ENCODE measurements at regions not wholly inside any gene's neighbourhood (a gene's known extent, or its start where the extent isn't known, plus 50 kb on each side); places are given as distances from the start of the nearest gene placed in this dataset.
"Not testable (repeated sequence)": the region's sequence is repeated elsewhere in the genome, so short reads cannot be mapped to it uniquely, and the experiment has no call there.

DNA sequence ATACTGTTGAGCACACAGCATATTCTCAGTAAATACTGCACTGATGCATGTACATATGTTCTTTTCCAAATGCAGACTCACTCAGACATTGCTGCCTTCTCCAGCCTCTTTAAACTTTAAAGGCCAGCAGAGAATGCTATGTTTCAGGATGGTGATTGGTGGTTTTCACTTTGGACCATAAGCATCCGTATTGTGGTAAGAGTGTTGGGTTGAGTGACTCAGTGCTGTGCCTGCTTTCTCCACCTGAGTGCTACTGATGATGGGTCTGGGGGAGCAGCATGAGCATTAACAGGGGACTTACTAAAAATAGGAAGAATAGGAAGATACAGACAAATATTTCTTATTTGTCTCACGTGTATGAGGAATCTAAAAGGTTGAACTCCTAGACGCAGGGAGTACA, 56.3 kb upstream of the ZNF92 start:
- Histone ChIP-seq H3K27ac (ENCODE audit: low read depth, low read length) (no peak overlapping the region), H3K4me3 (ENCODE audit: low read length in 3 of 3) (no peak overlapping the region), H3K9me3 (ENCODE audit: control insufficient read depth in 3 of 3, low read length in 3 of 3) (no peaks in the 10 kb centered on the region), H3K9ac (ENCODE audit: low read depth in 1 of 3, low read length in 3 of 3) (no peak overlapping the region), H3K4me1 (ENCODE audit: control insufficient read depth in 3 of 3, insufficient read depth in 3 of 3, low read length in 3 of 3) (no peaks in the 10 kb centered on the region), H3K36me3 (ENCODE audit: control insufficient read depth in 3 of 3, insufficient read depth in 3 of 3, low read length in 3 of 3) (no peaks in the 10 kb centered on the region), H3K27me3 (ENCODE audit: control insufficient read depth in 3 of 3, insufficient read depth in 3 of 3, low read length in 3 of 3) (no peaks in the 10 kb centered on the region)

DNA sequence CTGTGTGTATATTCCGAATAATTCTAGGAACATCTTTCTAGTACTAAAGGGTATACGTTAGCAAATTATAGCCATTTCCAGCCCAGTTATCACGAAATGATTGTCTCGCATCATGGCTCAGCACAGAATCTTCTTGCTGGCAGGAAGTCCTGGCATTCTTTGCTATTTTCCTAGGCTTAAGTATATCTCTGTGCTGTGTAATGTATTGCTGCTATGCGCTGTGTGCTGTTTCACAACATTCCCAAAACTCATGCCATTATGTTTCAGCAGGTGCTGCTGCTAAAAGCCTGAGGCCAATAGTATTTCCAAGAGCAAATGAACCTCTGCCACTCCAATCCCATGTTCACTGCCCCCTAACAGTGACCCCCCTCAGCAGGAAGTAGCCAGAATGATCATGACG, 62.9 kb upstream of the ZNF92 start:
- H3K4me1 ChIP-seq (ENCODE audit: control insufficient read depth in 3 of 3, insufficient read depth in 3 of 3, low read length in 3 of 3), result peaks cover 0 to 2% (median 0%) of the 10 kb centered on the region in 3 donors
- H3K27me3 ChIP-seq (ENCODE audit: control insufficient read depth in 3 of 3, insufficient read depth in 3 of 3, low read length in 3 of 3), result peaks cover 0 to 6% (median 0%) of the 10 kb centered on the region in 3 donors
- no peak overlapping the region for H3K4me3 ChIP-seq (ENCODE audit: low read length in 3 of 3)
- no peaks in the 10 kb centered on the region for H3K9me3 ChIP-seq (ENCODE audit: control insufficient read depth in 3 of 3, low read length in 3 of 3)
- H3K36me3 ChIP-seq (ENCODE audit: control insufficient read depth in 3 of 3, insufficient read depth in 3 of 3, low read length in 3 of 3), result no peaks in the 10 kb centered on the region
- no peak overlapping the region for H3K27ac ChIP-seq (ENCODE audit: low read depth, low read length)
- H3K9ac ChIP-seq (ENCODE audit: low read depth in 1 of 3, low read length in 3 of 3), result no peak overlapping the region

DNA sequence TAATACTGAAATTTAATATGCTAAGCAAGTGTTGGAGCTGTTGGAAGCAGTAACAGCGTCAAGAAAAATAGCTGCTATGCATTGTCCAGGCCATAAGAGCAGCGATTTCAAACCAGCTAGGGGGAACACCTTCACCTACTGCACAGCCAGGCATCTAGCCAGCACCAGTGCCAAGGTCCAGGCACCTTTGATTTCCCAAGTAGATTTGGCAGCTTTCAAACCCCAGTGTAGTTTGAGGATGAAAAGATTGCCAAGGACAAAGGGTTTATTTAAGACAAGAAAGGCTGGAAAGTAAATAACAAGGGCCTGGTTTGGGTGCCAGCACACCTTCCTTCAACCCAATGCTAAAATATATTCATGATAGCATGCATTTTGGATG, 65.4 kb upstream of the ZNF92 start:
- Histone ChIP-seq H3K4me3 (ENCODE audit: low read length in 3 of 3) (no peak overlapping the region), H3K27ac (ENCODE audit: low read depth, low read length) (no peak overlapping the region), H3K9ac (ENCODE audit: low read depth in 1 of 3, low read length in 3 of 3) (no peak overlapping the region), H3K27me3 (ENCODE audit: control insufficient read depth in 3 of 3, insufficient read depth in 3 of 3, low read length in 3 of 3) (peaks cover 0 to 6% (median 0%) of the 10 kb centered on the region in 3 donors), H3K4me1 (ENCODE audit: control insufficient read depth in 3 of 3, insufficient read depth in 3 of 3, low read length in 3 of 3) (peaks cover 0 to 2% (median 0%) of the 10 kb centered on the region in 3 donors), H3K36me3 (ENCODE audit: control insufficient read depth in 3 of 3, insufficient read depth in 3 of 3, low read length in 3 of 3) (no peaks in the 10 kb centered on the region), H3K9me3 (ENCODE audit: control insufficient read depth in 3 of 3, low read length in 3 of 3) (no peaks in the 10 kb centered on the region)

DNA sequence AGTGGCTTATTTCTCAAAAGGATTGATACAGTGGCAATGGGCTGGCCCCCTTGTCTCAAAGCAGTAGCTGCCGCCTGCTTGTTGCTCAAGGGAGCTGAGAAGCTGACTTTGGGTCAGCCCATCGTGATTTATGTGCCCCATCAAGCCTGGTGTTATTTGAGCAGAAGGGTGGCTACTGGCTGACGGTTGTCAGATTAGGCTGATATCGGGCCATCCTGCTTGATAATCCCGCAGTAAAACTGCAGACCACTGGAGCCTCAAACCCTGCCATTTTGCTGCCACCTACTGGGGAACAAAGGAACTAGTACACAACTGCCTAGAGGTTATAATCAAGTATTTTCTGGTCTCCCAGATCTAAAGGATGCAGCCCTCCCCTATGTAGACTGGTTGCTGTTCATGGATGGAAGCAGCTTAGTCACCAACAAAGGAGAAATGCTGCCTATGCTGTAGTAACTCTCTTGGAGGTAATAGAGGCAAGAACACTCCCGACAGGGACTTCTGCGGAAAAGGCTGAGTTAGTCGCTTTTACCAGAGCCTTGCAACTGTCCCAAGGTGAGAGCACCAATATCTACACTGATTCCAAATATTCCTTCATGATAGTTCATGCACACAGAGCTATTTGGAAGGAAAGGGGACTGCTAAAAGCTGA, 65.9 kb upstream of the ZNF92 start:
- no peaks in the 10 kb centered on the region for H3K9me3 ChIP-seq (ENCODE audit: control insufficient read depth in 3 of 3, low read length in 3 of 3)
- peak overlapping the region in 1 of 3 donors; percentile 54 for H3K9ac ChIP-seq (ENCODE audit: low read depth in 1 of 3, low read length in 3 of 3)
- H3K36me3 ChIP-seq (ENCODE audit: control insufficient read depth in 3 of 3, insufficient read depth in 3 of 3, low read length in 3 of 3), result no peaks in the 10 kb centered on the region
- peaks cover 0 to 6% (median 0%) of the 10 kb centered on the region in 3 donors for H3K27me3 ChIP-seq (ENCODE audit: control insufficient read depth in 3 of 3, insufficient read depth in 3 of 3, low read length in 3 of 3)
- H3K27ac ChIP-seq (ENCODE audit: low read depth, low read length), result no peak overlapping the region
- H3K4me1 ChIP-seq (ENCODE audit: control insufficient read depth in 3 of 3, insufficient read depth in 3 of 3, low read length in 3 of 3), result peaks cover 0 to 2% (median 0%) of the 10 kb centered on the region in 3 donors
- H3K4me3 ChIP-seq (ENCODE audit: low read length in 3 of 3), result no peak overlapping the region

DNA sequence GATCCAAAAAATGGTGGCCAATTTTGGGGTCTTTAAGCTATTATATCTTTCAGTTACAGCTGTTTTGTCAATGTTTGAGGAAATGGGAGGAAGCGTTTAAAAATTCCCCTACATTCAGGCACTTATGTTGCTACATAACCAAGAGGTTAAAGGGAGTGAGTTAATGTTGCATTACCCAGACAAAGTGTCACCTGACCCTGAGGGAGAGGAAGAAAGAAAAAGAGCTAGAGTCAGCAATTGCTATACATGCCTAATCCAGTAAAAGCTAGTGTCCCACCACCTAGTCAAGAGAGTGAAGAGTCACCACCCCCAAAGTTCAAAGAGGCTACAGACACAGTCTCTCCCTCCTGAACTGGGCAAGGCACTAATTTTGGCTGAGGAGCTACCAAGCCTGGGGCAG, 69.5 kb upstream of the ZNF92 start:
- Histone ChIP-seq H3K4me1 (ENCODE audit: control insufficient read depth in 3 of 3, insufficient read depth in 3 of 3, low read length in 3 of 3) (peaks cover 0 to 2% (median 0%) of the 10 kb centered on the region in 3 donors), H3K9ac (ENCODE audit: low read depth in 1 of 3, low read length in 3 of 3) (no peak overlapping the region), H3K36me3 (ENCODE audit: control insufficient read depth in 3 of 3, insufficient read depth in 3 of 3, low read length in 3 of 3) (no peaks in the 10 kb centered on the region), H3K27me3 (ENCODE audit: control insufficient read depth in 3 of 3, insufficient read depth in 3 of 3, low read length in 3 of 3) (peaks cover 0 to 6% (median 0%) of the 10 kb centered on the region in 3 donors), H3K27ac (ENCODE audit: low read depth, low read length) (no peak overlapping the region), H3K4me3 (ENCODE audit: low read length in 3 of 3) (no peak overlapping the region), H3K9me3 (ENCODE audit: control insufficient read depth in 3 of 3, low read length in 3 of 3) (no peaks in the 10 kb centered on the region)

DNA sequence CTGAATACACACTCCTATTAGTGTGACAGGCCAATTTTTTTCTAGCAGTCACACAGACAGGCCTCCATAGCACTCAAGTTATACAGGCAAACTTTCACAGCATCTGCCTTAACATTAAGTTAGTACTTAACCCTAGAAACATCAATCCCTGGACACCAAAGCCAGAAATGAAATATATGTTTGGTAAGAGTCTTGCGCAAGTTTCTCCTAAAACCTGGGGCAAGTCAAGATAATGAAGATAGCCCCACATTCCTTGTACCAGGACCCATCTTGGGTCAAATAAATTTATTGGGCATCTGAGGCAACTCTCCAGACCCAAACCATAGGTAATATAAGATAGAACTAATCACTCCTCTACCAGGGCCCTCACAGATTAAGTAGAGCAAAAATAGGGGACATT, 70.8 kb upstream of the ZNF92 start:
- no peak overlapping the region for H3K27ac ChIP-seq (ENCODE audit: low read depth, low read length)
- no peak overlapping the region for H3K9ac ChIP-seq (ENCODE audit: low read depth in 1 of 3, low read length in 3 of 3)
- H3K9me3 ChIP-seq (ENCODE audit: control insufficient read depth in 3 of 3, low read length in 3 of 3), result no peaks in the 10 kb centered on the region
- peaks cover 0 to 6% (median 0%) of the 10 kb centered on the region in 3 donors for H3K27me3 ChIP-seq (ENCODE audit: control insufficient read depth in 3 of 3, insufficient read depth in 3 of 3, low read length in 3 of 3)
- H3K4me1 ChIP-seq (ENCODE audit: control insufficient read depth in 3 of 3, insufficient read depth in 3 of 3, low read length in 3 of 3), result peaks cover 0 to 2% (median 0%) of the 10 kb centered on the region in 3 donors
- no peak overlapping the region for H3K4me3 ChIP-seq (ENCODE audit: low read length in 3 of 3)
- H3K36me3 ChIP-seq (ENCODE audit: control insufficient read depth in 3 of 3, insufficient read depth in 3 of 3, low read length in 3 of 3), result no peaks in the 10 kb centered on the region

DNA sequence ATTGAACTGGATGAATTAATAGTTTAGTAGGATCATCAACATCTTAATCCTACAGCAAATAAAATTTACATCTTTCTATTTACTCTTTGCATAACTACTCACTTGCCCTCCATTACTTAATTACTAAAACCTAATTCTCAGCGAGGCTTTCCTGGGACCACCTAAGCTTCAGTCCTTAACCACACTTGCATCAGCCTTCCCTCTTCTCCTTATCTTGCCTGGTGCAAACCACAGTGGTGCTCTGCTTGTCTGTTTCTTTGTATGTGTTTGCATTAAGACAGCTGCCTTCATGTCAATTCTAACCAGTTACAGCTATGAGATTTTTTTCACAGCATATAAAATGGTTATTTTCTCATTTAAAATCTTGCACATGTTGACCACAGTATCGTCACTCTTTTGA, 72.6 kb upstream of the ZNF92 start:
- no peak overlapping the region for H3K4me3 ChIP-seq (ENCODE audit: low read length in 3 of 3)
- H3K9ac ChIP-seq (ENCODE audit: low read depth in 1 of 3, low read length in 3 of 3), result no peak overlapping the region
- no peaks in the 10 kb centered on the region for H3K9me3 ChIP-seq (ENCODE audit: control insufficient read depth in 3 of 3, low read length in 3 of 3)
- no peaks in the 10 kb centered on the region for H3K36me3 ChIP-seq (ENCODE audit: control insufficient read depth in 3 of 3, insufficient read depth in 3 of 3, low read length in 3 of 3)
- H3K27me3 ChIP-seq (ENCODE audit: control insufficient read depth in 3 of 3, insufficient read depth in 3 of 3, low read length in 3 of 3), result no peaks in the 10 kb centered on the region
- no peaks in the 10 kb centered on the region for H3K4me1 ChIP-seq (ENCODE audit: control insufficient read depth in 3 of 3, insufficient read depth in 3 of 3, low read length in 3 of 3)
- no peak overlapping the region for H3K27ac ChIP-seq (ENCODE audit: low read depth, low read length)

DNA sequence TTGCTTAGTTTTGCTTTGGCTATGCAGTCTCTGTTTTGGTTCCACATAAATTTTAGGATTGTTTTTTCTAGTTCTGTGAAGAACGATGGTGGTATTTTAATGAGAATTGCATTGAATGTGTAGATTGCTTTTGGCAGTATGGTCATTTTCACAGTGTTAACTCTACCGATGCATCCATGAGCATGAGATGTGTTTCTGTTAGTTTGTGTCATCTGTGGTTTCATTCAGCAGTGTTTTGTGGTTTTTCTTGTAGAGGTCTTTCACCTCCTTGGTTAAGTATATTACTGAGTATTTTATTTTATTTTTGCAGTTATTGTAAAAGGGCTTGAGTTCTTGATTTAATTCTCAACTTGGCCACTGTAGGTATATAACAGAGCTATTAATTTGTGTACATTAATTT, 78.2 kb upstream of the ZNF92 start:
- H3K9me3 ChIP-seq (ENCODE audit: control insufficient read depth in 3 of 3, low read length in 3 of 3), result no peaks in the 10 kb centered on the region
- no peak overlapping the region for H3K9ac ChIP-seq (ENCODE audit: low read depth in 1 of 3, low read length in 3 of 3)
- H3K4me3 ChIP-seq (ENCODE audit: low read length in 3 of 3), result no peak overlapping the region
- no peak overlapping the region for H3K27ac ChIP-seq (ENCODE audit: low read depth, low read length)
- no peaks in the 10 kb centered on the region for H3K27me3 ChIP-seq (ENCODE audit: control insufficient read depth in 3 of 3, insufficient read depth in 3 of 3, low read length in 3 of 3)
- H3K36me3 ChIP-seq (ENCODE audit: control insufficient read depth in 3 of 3, insufficient read depth in 3 of 3, low read length in 3 of 3), result no peaks in the 10 kb centered on the region
- H3K4me1 ChIP-seq (ENCODE audit: control insufficient read depth in 3 of 3, insufficient read depth in 3 of 3, low read length in 3 of 3), result no peaks in the 10 kb centered on the region

DNA sequence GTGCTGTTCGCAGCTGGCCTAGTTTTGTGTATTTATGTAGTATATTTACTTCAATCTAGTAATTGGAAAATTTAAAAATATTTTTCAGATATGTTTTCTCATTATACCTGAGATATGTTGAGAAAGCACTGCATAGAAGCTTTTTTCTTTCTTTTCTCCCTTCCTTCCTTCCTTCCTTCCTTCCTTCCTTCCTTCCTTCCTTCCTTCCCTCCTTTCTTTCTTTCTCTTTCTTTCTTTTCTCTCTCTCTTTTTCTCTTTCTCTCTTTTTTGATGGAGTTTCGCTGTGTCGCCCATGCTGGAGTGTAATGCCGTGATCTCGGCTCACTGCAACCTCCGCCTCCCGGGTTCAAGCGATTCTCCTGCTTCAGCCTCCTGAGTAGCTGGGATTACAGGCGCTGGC, 83.3 kb upstream of the ZNF92 start:
- H3K4me1 ChIP-seq (ENCODE audit: control insufficient read depth in 3 of 3, insufficient read depth in 3 of 3, low read length in 3 of 3); H3K36me3 ChIP-seq (ENCODE audit: control insufficient read depth in 3 of 3, insufficient read depth in 3 of 3, low read length in 3 of 3); H3K9me3 ChIP-seq (ENCODE audit: control insufficient read depth in 3 of 3, low read length in 3 of 3); H3K9ac ChIP-seq (ENCODE audit: low read depth in 1 of 3, low read length in 3 of 3); H3K4me3 ChIP-seq (ENCODE audit: low read length in 3 of 3); H3K27ac ChIP-seq (ENCODE audit: low read depth, low read length); H3K27me3 ChIP-seq (ENCODE audit: control insufficient read depth in 3 of 3, insufficient read depth in 3 of 3, low read length in 3 of 3): not testable (repeated sequence)

DNA sequence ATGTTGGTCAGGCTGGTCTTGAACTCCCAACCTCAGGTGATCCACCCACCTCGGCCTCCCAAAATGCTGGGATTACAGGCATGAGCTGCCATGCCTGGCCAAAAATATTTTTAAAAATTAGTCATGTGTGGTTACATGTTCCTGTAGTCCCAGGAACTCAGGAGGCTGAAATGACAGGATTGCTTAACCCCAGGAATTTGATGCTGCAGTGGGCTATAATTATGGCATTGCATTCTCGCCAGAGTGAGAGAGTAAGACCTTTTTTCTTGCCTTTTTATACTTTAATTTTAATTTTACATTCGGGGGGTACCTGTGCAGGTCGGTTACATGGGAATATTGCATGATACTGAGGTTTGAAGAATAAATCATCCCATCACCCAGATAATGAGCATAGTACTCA, 86.6 kb upstream of the ZNF92 start:
- no peaks in the 10 kb centered on the region for H3K27me3 ChIP-seq (ENCODE audit: control insufficient read depth in 3 of 3, insufficient read depth in 3 of 3, low read length in 3 of 3)
- H3K9me3 ChIP-seq (ENCODE audit: control insufficient read depth in 3 of 3, low read length in 3 of 3), result no peaks in the 10 kb centered on the region
- no peaks in the 10 kb centered on the region for H3K4me1 ChIP-seq (ENCODE audit: control insufficient read depth in 3 of 3, insufficient read depth in 3 of 3, low read length in 3 of 3)
- H3K36me3 ChIP-seq (ENCODE audit: control insufficient read depth in 3 of 3, insufficient read depth in 3 of 3, low read length in 3 of 3), result no peaks in the 10 kb centered on the region
- H3K27ac ChIP-seq (ENCODE audit: low read depth, low read length), result no peak overlapping the region
- no peak overlapping the region for H3K9ac ChIP-seq (ENCODE audit: low read depth in 1 of 3, low read length in 3 of 3)
- H3K4me3 ChIP-seq (ENCODE audit: low read length in 3 of 3), result no peak overlapping the region

Data from skeletal muscle tissue (tissue), 3 donors.